ENCODE measurements at regions not wholly inside any gene's neighbourhood (a gene's known extent, or its start where the extent isn't known, plus 50 kb on each side); places are given as distances from the start of the nearest gene placed in this dataset.

GRCh38 chr20:60494476-60494875 lies 536.3 kb downstream of the CDH26 start:
- no peak for DNase-seq (ENCODE audit: low spot score)
- intact Hi-C loops (cut with DNase I) = no loop called here

GRCh38 chr20:60497298-60498035 lies 539.2 kb downstream of the CDH26 start:
- DNase-seq (ENCODE audit: low spot score) = no peak
- intact Hi-C loops (cut with DNase I) = no loop called here

- intact Hi-C loops (cut with DNase I) = no loop called here
- no peak for DNase-seq (ENCODE audit: low spot score)
These were observed 541.9 kb downstream of the CDH26 start for GRCh38 chr20:60500038-60500701.

- intact Hi-C loops (cut with DNase I) = no loop called here
- no peak for DNase-seq (ENCODE audit: low spot score)
These were observed 542.8 kb downstream of the CDH26 start for GRCh38 chr20:60501048-60501447.

- DNase-seq (ENCODE audit: low spot score) = no peak
- intact Hi-C loops (cut with DNase I) = no loop called here
These were observed 544.7 kb downstream of the CDH26 start for GRCh38 chr20:60502881-60503280.

- intact Hi-C loops (cut with DNase I) = loop anchor here in 1 of 2 donors (2.0 kb wide), 1 partner anchor 27 kb away; no protein-coding TSS in a partner anchor
These were observed 547.2 kb downstream of the CDH26 start for GRCh38 chr20:60505423-60505822.

GRCh38 chr20:60506061-60506460 lies 547.8 kb downstream of the CDH26 start:
- no peak for DNase-seq (ENCODE audit: low spot score)
- intact Hi-C loops (cut with DNase I) = no loop called here

More at GRCh38 chr20:60505423-60505822, 547.2 kb downstream of the CDH26 start:
- DNase-seq (ENCODE audit: low spot score) = no peak

- intact Hi-C loops (cut with DNase I) = no loop called here
- no peak for DNase-seq (ENCODE audit: low spot score)
These were observed 549.0 kb downstream of the CDH26 start for GRCh38 chr20:60507087-60507694.

GRCh38 chr20:60509407-60509806 lies 551.2 kb downstream of the CDH26 start:
- no peak for DNase-seq (ENCODE audit: low spot score)
- intact Hi-C loops (cut with DNase I) = no loop called here

GRCh38 chr20:60510356-60510755 lies 552.1 kb downstream of the CDH26 start:
- intact Hi-C loops (cut with DNase I) = no loop called here
- no peak for DNase-seq (ENCODE audit: low spot score)

GRCh38 chr20:60512443-60512842 lies 554.2 kb downstream of the CDH26 start:
- no peak for DNase-seq (ENCODE audit: low spot score)
- intact Hi-C loops (cut with DNase I) = no loop called here

- DNase-seq (ENCODE audit: low spot score) = no peak
- intact Hi-C loops (cut with DNase I) = no loop called here
These were observed 554.9 kb downstream of the CDH26 start for GRCh38 chr20:60513141-60513540.

- DNase-seq (ENCODE audit: low spot score) = no peak
- intact Hi-C loops (cut with DNase I) = no loop called here
These were observed 558.2 kb downstream of the CDH26 start for GRCh38 chr20:60516442-60516841.

GRCh38 chr20:60518022-60518421 lies 559.8 kb downstream of the CDH26 start:
- DNase-seq (ENCODE audit: low spot score) = no peak
- intact Hi-C loops (cut with DNase I) = no loop called here

GRCh38 chr20:60525397-60525796 lies 567.2 kb downstream of the CDH26 start:
- DNase-seq (ENCODE audit: low spot score) = no peak
- intact Hi-C loops (cut with DNase I) = loop anchor here in 1 of 2 donors (5.0 kb wide), 1 partner anchor 1652 kb away; no protein-coding TSS in a partner anchor

- DNase-seq (ENCODE audit: low spot score) = no peak
- intact Hi-C loops (cut with DNase I) = loop anchor here in 1 of 2 donors (5.0 kb wide), 1 partner anchor 1650 kb away; no protein-coding TSS in a partner anchor
These were observed 569.4 kb downstream of the CDH26 start for GRCh38 chr20:60527656-60528055.

- intact Hi-C loops (cut with DNase I) = loop anchor here in 1 of 2 donors (5.0 kb wide), 1 partner anchor 1649 kb away; no protein-coding TSS in a partner anchor
- DNase-seq (ENCODE audit: low spot score) = no peak
These were observed 569.9 kb downstream of the CDH26 start for GRCh38 chr20:60528141-60528540.

GRCh38 chr20:60529149-60529548 lies 570.9 kb downstream of the CDH26 start:
- no peak for DNase-seq (ENCODE audit: low spot score)
- intact Hi-C loops (cut with DNase I) = loop anchor here in 1 of 2 donors (5.0 kb wide), 1 partner anchor 1648 kb away; no protein-coding TSS in a partner anchor

- no peak for DNase-seq (ENCODE audit: low spot score)
- intact Hi-C loops (cut with DNase I) = no loop called here
These were observed 577.0 kb downstream of the CDH26 start for GRCh38 chr20:60535211-60535610.

- no peak for DNase-seq (ENCODE audit: low spot score)
- intact Hi-C loops (cut with DNase I) = no loop called here
These were observed 582.4 kb downstream of the CDH26 start for GRCh38 chr20:60540591-60540990.

Measured in posterior vena cava (tissue), 2 donors.